GM23248 (cell line): ENCODE measurements at regions not wholly inside any gene's neighbourhood (a gene's known extent, or its start where the extent isn't known, plus 50 kb on each side); places are given as distances from the start of the nearest gene placed in this dataset.

Source experiments
- EZH2 ChIP-seq: fragments of 200-600 bp; sonication (generic); IDR thresholded peaks from 2 replicates; pipeline ENCODE4 v1.6.1; 2018; ENCODE audit warnings: antibody characterized with exemption, mild to moderate bottlenecking; ENCODE audit not compliant: insufficient read depth, poor library complexity, severe bottlenecking
- EZH2phosphoT487 ChIP-seq: fragments of 200-600 bp; sonication (generic); IDR thresholded peaks from 2 replicates; pipeline ENCODE4 v1.6.1; 2018; ENCODE audit warnings: antibody characterized with exemption, moderate library complexity, mild to moderate bottlenecking, low read depth; ENCODE audit not compliant: insufficient read depth

- TF ChIP-seq EZH2 (no peak), EZH2phosphoT487 (no peak)
Measured at GRCh38 chr17:71936977-71937376, 183.8 kb upstream of the SOX9 start.
